Thymus (tissue), 11 donors: ENCODE measurements at regions not wholly inside any gene's neighbourhood (a gene's known extent, or its start where the extent isn't known, plus 50 kb on each side); places are given as distances from the start of the nearest gene placed in this dataset.
"Not testable (repeated sequence)": the region's sequence is repeated elsewhere in the genome, so short reads cannot be mapped to it uniquely, and the experiment has no call there.

Experiments used
- DNase-seq, 9 donors: peaks; one replicate each; pipeline ENCODE4 v3.0.0-alpha.2; 2013; ENCODE audit warnings: low spot score in 9 of 9, low read depth in 6 of 9, missing footprints in 1 of 9
- H3K27ac ChIP-seq, 2 donors: one replicate each; pipeline ENCODE4 v1.5.1; 2013; ENCODE audit warnings: control low read depth in 1 of 2, low read depth in 1 of 2, low read length in 1 of 2, mild to moderate bottlenecking in 1 of 2, moderate library complexity in 1 of 2
- H3K27me3 ChIP-seq, 2 donors: one replicate each; pipeline ENCODE4 v1.5.1; 2013; ENCODE audit warnings: low read length in 1 of 2; ENCODE audit not compliant: control insufficient read depth in 2 of 2, insufficient read depth in 1 of 2
- H3K36me3 ChIP-seq, 2 donors: one replicate each; pipeline ENCODE4 v1.5.1; 2013; ENCODE audit warnings: low read length in 1 of 2, mild to moderate bottlenecking in 1 of 2, moderate library complexity in 1 of 2; ENCODE audit not compliant: control insufficient read depth in 2 of 2, insufficient read depth in 2 of 2
- H3K4me1 ChIP-seq, 2 donors: one replicate each; pipeline ENCODE4 v1.5.1; 2013; ENCODE audit warnings: low read length in 2 of 2; ENCODE audit not compliant: control insufficient read depth in 2 of 2, insufficient read depth in 2 of 2
- H3K4me3 ChIP-seq, 2 donors: one replicate each; pipeline ENCODE4 v1.5.1; 2013; ENCODE audit warnings: low read length in 2 of 2, control low read depth in 1 of 2, mild to moderate bottlenecking in 1 of 2
- H3K9me3 ChIP-seq, 2 donors: one replicate each; pipeline ENCODE4 v1.5.1; 2013; ENCODE audit warnings: low read length in 1 of 2, mild to moderate bottlenecking in 1 of 2; ENCODE audit not compliant: control insufficient read depth in 2 of 2, insufficient read depth in 1 of 2
- WGBS: extraction: QIAGEN DNeasy Blood & Tissue Kit; methylation state at CpG from one replicate; pipeline ENCODE4 v1.1.7; 2013; 5-methylcytosine and 5-hydroxymethylcytosine counted together
- donor health status: healthy.

- H3K27ac ChIP-seq, result no peak overlapping the region
- no peak overlapping the region for H3K4me3 ChIP-seq
- H3K4me1 ChIP-seq, result no peaks in the 10 kb centered on the region
- H3K27me3 ChIP-seq, result no peaks in the 10 kb centered on the region
- DNase-seq, result peak in 2 of 9 donors; percentile 8 to 20
- no peaks in the 10 kb centered on the region for H3K36me3 ChIP-seq
- H3K9me3 ChIP-seq, result no peaks in the 10 kb centered on the region
- 17% methylated on average over 1 of the region's 1 CpG for WGBS
These were observed 161.5 kb downstream of the MZT1 start for GRCh38 chr13:72565893-72566292.

- Histone ChIP-seq H3K27ac (no peak overlapping the region), H3K9me3 (no peaks in the 10 kb centered on the region), H3K27me3 (no peaks in the 10 kb centered on the region), H3K4me3 (no peak overlapping the region), H3K4me1 (no peaks in the 10 kb centered on the region), H3K36me3 (no peaks in the 10 kb centered on the region)
- over 99% methylated on average over 2 of the region's 2 CpGs for WGBS
- no peak for DNase-seq
These were observed 164.7 kb downstream of the MZT1 start for GRCh38 chr13:72562686-72563085.

- 95% methylated on average over 2 of the region's 2 CpGs for WGBS
These were observed 165.6 kb downstream of the MZT1 start for GRCh38 chr13:72561791-72562190.

DNA sequence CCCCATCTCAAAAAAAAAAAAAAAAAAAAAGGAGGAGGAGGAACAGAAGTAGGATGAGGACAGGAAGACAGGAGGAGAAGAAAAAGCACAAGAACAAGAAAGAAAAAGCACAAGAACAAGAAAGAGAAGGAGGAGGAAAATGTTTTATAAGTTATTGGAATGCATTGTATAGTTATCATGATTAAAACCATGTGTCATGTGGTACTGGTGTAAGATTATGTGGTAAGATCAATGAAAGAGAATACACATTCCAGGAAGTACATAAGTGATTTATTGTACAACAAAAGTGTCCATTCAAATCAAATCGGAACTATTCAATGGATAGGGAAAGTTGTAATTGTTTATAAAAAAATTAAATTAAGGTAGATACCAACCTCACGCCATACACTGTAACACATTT, 167.7 kb downstream of the MZT1 start:
- Histone ChIP-seq H3K36me3 (no peaks in the 10 kb centered on the region), H3K9me3 (no peaks in the 10 kb centered on the region), H3K4me3 (no peak overlapping the region), H3K27me3 (no peaks in the 10 kb centered on the region), H3K4me1 (no peaks in the 10 kb centered on the region), H3K27ac (no peak overlapping the region)
- WGBS, result 96% methylated on average over 2 of the region's 2 CpGs
- DNase-seq, result no peak

More at GRCh38 chr13:72561791-72562190, 165.6 kb downstream of the MZT1 start:
- Histone ChIP-seq H3K9me3 (no peaks in the 10 kb centered on the region), H3K4me1 (no peaks in the 10 kb centered on the region), H3K27me3 (no peaks in the 10 kb centered on the region), H3K27ac (no peak overlapping the region), H3K4me3 (no peak overlapping the region), H3K36me3 (no peaks in the 10 kb centered on the region)
- DNase-seq, result no peak

GRCh38 chr13:72556945-72557344, 170.5 kb downstream of the MZT1 start:
- 95% methylated on average over 1 of the region's 1 CpG for WGBS
- Histone ChIP-seq H3K27me3 (no peaks in the 10 kb centered on the region), H3K36me3 (no peaks in the 10 kb centered on the region), H3K9me3 (no peaks in the 10 kb centered on the region), H3K4me1 (no peaks in the 10 kb centered on the region), H3K4me3 (no peak overlapping the region), H3K27ac (no peak overlapping the region)
- DNase-seq, result no peak

DNA sequence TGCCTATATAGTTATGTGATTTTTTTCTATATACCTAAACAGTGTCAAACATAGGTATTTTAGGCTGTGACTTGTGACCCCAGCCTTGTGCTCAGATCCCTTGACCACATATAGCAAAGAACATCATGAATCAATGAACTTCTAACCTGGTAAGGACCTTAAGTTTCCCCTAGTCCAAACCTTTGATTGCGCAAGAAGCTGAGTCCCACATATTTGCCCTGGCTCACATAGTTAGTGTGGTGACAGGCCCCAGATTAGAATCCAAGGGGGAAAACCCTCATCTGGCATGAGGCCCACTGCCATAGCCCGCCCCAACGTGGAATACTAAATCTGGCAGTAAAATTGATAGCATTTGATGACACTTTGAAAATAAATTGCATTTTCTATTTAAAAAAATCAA, 171.8 kb downstream of the MZT1 start:
- Histone ChIP-seq H3K27me3 (no peaks in the 10 kb centered on the region), H3K36me3 (no peaks in the 10 kb centered on the region), H3K27ac (no peak overlapping the region), H3K9me3 (no peaks in the 10 kb centered on the region), H3K4me1 (no peaks in the 10 kb centered on the region), H3K4me3 (no peak overlapping the region)
- no peak for DNase-seq
- WGBS, result 96% methylated on average over 3 of the region's 3 CpGs

DNA sequence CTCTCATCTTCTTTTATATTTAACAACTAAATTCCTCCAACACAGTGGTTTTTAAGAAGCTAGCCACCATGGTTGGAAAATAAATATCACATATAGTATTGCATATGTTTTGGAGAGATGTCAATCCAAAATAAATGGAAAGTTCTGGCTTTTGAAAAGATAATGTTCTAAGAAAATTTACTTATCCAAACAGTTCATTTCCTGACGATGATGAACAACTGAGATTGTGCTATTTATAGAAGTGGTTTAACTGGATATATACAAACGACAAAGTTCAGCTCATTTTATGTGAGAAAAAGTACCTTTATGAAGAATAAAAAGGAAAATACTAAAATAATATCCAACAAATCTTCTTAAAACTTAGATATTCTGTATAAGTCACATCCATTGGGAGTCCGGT, 174.7 kb downstream of the MZT1 start:
- DNase-seq, result no peak
- Histone ChIP-seq H3K9me3 (no peaks in the 10 kb centered on the region), H3K4me1 (no peaks in the 10 kb centered on the region), H3K27ac (no peak overlapping the region), H3K27me3 (no peaks in the 10 kb centered on the region), H3K4me3 (no peak overlapping the region), H3K36me3 (no peaks in the 10 kb centered on the region)
- 42% methylated on average over 3 of the region's 3 CpGs for WGBS

DNA sequence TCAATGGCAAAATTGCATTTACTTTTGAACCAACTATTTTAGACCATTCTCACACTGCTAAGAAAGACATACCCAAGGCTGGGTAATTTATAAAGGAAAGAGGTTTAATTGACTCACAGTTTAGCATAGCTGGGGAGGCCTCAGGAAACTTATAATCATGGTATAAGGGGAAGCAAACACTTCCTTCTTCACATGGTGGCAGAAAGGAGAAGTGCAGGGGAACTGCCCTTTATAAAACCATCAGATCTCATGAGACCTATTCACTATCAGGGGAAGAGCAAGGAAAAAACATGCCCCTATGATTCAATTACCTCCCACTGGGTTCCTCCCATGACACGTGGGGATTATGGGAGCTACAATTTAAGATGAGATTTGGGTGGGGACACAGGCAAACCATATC, 181.5 kb downstream of the MZT1 start:
- H3K36me3 ChIP-seq, H3K4me3 ChIP-seq, H3K27ac ChIP-seq, H3K9me3 ChIP-seq, DNase-seq, H3K4me1 ChIP-seq, H3K27me3 ChIP-seq: not testable (repeated sequence)
- 84% methylated on average over 1 of the region's 1 CpG for WGBS

DNA sequence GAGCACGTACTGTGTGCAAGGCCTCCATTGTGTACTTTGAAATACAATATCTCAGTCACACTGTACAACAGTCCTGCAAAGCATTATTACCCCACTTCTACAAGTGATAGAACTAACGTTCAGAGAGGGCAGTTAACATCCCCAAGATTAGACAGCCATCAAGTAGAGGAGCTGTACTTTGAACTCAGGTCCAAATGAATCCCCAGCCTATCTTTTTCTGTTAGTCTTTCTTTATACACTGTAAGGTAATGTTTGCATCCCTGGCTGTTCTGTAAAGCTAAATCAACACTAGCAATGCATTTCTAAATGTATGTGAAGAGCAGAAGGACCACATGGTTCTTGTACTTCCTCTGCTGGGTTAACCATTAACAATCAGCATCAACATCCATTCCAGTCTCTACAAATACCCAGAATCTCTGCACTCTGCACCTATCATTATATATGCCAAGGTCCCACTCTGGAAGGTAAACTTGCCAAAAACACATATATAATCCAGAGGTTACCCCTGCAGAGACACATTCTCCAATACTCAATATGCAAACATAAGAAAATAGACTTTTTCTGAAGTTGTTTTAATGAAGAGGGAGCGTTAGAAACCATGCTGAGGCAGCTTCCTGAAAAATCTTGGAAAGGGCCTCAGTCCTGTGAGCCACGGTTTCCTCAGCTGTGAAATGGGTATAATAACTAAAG, 182.3 kb downstream of the MZT1 start:
- no peak for DNase-seq
- WGBS, result 93% methylated on average over 4 of the region's 4 CpGs
- Histone ChIP-seq H3K36me3 (no peaks in the 10 kb centered on the region), H3K4me1 (no peaks in the 10 kb centered on the region), H3K27me3 (no peaks in the 10 kb centered on the region), H3K4me3 (no peak overlapping the region), H3K27ac (no peak overlapping the region), H3K9me3 (no peaks in the 10 kb centered on the region)
